Activated naive CD8-positive, alpha-beta T cell treated with anti-CD3 and anti-CD28 coated beads, Interleukin-2, amount 50 U/mL, for 16 hours (primary cell): ENCODE measurements at regions not wholly inside any gene's neighbourhood (a gene's known extent, or its start where the extent isn't known, plus 50 kb on each side); places are given as distances from the start of the nearest gene placed in this dataset.

ENCODE experiments used
- DNase-seq: peaks from one replicate; pipeline ENCODE4 v3.0.0-alpha.2; 2020; ENCODE audit warnings: low read depth, low spot score

GRCh38 chr21:27082431-27083010 is 115.6 kb upstream of the ADAMTS5 start:
- no peak for DNase-seq

DNA sequence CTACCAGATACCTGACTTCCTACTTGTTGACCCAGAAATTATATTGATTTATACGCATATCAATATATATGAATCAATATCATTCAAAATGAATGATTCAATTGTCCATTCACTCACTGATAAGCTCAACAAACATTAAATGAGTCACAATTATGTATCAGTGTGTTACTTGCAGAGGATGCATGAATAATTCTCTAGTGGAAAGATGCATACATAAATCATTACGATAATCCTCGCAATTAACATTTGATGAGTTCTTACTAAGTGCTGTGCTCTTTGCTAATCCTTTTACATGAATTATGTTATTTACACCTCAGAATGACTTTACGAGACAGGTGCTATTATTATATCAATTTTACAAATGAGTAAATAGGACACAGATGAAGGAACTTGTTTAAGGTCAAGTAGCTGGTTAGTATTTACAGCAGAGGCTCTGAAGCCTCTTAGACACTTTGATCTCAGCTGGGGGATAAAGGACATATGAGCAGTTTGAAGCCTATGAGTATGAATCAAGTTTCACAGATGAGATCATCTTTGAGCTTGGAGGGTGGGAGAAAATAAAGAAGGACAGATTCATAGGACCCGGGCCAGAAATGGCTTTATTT is 112.8 kb upstream of the ADAMTS5 start:
- DNase-seq, result no peak

DNA sequence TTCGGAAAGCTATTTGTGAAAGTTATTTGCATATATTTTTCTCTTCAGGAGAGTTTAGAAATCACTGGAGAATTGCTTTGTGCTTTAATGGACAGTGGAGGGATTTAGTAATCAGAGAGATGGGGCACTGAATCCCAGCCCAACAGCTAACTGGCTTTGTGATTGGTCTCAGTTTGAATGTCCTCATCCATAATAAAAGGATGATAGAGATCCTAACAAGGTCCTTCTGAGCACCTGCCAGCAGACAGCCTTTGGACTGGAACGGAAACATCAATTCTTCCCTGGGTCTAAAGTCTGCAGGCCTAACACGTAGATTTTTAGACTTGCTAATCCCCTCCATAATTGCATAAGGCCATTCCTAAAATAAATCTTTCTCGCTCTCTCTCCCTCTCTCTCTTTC is 112.0 kb upstream of the ADAMTS5 start:
- DNase-seq, result no peak

DNA sequence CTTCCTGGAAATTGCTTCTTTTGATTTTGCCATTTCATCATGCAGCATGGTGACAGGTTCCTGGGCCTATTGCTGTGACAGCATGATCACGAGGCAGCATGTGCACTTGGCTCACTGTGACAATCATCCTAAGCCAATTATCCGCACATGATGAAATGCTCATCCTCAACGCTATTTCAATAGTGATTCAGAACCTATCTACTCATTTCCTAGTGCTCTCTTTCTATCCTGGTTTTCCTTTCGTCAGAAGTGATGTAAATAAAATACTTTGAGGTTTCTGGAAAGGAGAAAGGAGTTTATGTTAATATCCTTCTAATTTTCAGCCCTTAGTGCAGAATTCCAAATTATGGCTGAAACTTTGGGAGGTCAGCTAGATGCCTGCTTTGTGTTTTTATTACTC is 110.6 kb upstream of the ADAMTS5 start:
- no peak for DNase-seq

DNA sequence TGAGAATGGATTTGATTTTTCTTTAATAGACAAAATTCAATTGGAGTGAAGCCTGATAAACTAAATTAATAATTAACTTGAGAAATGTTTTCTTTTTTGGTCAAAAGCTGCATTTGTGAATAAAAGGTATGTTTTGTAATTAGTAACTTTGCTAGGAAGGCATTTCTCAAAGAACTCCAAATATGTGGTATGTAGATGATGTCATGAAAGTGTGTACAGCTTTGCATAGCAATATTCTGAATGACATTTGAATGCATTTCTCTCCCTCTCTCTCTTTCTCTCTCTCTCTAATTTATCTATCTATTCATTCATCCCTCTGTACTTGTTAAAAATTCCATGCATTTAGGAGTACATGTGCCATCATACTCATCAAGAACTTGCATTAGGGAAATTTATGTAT is 109.1 kb upstream of the ADAMTS5 start:
- no peak for DNase-seq

DNA sequence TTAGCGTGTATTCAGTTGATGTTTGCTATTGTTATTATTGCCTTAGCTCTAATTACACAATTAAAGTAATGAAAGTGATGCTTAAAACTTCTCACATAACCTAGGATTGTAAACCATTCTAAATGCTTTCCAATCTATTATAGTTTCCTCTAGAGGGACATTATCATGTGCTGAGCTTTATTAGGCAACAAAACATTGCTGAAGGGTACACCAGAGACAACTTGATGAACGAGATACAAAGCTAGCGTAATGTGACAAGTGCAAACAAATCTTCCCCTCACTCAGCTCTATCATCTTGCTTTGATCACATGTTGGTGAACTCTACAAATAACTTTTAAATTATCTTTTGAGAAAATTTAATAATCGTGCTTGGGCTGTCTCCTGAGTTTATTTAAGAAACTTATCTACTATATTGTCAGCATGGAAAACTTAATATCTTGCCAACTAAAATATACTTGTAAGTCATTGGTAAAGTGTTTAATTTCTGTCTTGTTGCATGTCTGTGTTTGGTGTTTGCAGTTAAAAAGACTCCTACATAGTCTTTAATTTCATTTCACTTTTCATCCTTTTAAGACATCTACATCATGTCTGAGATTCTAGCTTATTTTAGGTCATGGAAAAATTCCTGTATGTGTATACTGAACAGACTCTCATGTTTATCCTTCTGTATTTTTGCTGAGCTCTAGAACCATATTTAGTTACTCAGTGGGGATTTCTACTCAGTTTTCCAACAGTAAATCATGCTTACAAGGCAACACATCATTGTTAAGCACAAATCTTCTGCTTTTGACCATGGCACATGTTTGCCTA is 104.2 kb upstream of the ADAMTS5 start:
- DNase-seq, result no peak

DNA sequence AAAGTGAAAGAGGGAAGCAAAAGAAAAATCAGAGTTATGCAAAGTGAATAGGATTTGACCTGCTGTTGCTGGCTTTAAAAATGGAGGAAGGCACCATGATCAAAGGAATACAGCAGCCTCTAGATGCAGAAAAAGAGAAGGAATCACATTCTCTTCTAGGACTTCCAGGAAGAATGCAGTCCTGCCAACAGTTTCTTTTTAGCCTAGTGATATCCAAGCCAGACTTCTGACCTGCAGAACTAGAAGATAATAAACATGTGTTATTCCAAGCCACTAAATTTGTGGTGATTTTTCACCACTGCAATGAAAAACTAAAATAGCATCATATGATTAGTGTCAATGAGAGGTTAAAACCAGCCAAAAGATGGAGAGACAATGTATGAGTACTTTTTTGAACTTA is 101.9 kb upstream of the ADAMTS5 start:
- no peak for DNase-seq

- DNase-seq, result no peak
Measured at GRCh38 chr21:27067226-27067625, 100.3 kb upstream of the ADAMTS5 start.

DNA sequence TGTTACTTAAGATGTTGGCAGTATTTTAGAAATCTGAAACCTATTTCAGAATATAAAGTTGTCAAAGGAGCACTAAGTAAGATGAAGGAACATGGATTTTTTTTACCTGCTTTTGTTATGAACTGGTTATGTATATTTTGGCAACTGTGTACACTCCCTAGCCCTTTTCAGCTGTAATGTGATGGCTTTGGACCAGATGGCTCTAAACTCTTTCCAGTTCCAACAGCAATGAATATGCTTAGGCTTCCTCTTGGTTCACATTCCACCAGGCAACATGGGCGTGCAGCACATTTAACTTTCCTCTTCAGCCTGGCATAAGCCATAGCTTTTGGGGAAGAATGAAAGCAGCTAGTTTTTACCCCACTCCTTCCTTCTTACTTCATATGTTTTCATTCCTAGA is 95.6 kb upstream of the ADAMTS5 start:
- DNase-seq, result no peak

GRCh38 chr21:27061770-27062169 is 94.9 kb upstream of the ADAMTS5 start:
- no peak for DNase-seq

- no peak for DNase-seq
Measured at GRCh38 chr21:27060190-27060589, 93.3 kb upstream of the ADAMTS5 start.

DNA sequence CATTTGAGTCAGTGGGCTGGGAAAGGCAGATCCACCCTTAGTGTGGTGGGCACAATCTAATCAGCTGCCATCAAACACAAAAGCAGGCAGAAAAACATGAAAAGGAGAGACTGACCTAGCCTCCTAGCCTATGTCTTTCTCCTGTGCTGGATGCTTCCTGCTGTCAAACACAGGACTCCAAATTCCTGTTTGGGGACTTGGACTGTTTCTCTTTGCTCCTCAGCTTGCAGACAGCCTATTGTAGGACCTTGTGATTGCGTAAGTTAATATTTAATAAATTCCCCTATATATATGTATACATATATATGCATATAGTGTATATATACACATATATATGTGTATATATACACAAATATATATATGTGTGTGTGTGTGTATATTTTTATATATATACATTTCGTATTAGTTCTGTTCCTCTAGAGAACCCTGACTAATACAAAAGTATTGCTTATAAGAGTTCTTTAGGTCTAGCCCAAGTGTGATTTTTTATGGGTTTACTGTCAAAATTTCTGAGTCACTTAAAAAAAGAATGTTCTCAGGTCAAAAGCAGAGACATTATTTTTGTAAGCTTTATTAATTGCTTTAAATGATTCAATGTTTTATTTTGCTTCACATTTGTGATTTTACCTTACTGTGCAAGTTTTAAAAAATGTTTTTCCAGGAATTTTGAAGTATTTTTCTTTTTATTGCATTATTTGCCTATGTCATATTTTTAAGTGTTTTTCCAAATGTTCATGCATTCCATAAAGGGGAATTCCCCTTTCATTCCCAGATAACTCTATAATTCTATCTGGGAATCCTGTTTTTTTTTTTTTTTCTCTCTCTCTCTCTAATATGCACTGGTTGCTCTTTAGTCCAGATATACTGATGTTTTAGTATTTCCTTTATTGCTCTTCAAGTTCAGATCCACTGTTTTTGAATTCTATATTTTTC is 92.1 kb upstream of the ADAMTS5 start:
- DNase-seq, result no peak

DNA sequence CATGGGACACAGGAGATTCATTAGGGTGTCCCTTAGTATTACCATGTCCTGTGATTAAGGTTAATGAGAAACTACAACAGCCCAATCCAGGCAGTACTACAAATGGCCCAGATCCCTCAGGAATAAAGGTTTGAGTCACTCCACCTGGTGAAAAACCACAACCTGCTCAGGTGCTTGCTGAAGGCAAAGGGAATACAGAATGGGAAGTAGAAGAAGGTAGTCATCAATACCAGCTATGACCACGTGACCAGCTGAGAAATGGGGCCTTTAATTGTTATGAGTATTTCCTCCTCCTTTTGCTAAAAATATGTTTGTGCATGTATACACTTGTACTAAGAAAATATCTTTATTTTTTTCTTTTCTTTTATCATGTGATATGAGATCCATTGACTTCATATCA is 91.1 kb upstream of the ADAMTS5 start:
- DNase-seq, result no peak

- DNase-seq, result no peak
Measured at GRCh38 chr21:27047658-27048314, 80.9 kb upstream of the ADAMTS5 start.

- no peak for DNase-seq
Measured at GRCh38 chr21:27047283-27047657, 80.4 kb upstream of the ADAMTS5 start.

DNA sequence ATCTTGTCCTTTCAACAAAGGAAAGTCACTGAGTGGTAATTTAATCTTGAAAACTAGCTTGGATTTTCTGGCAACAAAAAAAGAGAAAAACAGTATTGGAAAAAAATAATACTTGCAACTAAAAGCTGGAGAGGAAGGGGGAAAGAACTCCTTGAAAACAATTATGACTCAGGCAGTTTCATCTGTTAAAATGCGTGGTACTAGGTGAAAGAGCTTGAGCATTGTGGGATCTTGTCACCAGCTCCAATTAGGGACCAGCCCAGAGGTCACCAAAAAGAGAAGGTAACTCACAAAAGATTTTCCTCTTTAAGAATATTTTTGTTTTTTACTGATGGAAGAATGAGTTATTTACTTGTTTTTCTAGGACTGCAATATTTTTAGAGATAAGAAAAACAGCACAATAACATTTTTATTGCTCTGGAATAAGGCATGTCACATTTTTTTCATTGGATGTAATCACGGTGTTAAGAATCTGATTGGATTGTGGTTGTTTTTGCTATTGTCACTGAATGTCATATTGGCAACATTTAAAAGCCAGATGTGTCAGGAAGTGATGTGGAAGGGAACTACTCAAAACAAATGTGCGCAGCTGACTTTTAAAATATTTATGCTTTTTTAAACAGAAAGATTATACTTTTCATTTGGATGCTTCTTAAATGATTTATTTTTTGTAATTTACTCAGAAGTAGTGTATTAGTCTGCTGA is 78.5 kb upstream of the ADAMTS5 start:
- DNase-seq, result no peak

- no peak for DNase-seq
Measured at GRCh38 chr21:27043377-27043776, 76.5 kb upstream of the ADAMTS5 start.

DNA sequence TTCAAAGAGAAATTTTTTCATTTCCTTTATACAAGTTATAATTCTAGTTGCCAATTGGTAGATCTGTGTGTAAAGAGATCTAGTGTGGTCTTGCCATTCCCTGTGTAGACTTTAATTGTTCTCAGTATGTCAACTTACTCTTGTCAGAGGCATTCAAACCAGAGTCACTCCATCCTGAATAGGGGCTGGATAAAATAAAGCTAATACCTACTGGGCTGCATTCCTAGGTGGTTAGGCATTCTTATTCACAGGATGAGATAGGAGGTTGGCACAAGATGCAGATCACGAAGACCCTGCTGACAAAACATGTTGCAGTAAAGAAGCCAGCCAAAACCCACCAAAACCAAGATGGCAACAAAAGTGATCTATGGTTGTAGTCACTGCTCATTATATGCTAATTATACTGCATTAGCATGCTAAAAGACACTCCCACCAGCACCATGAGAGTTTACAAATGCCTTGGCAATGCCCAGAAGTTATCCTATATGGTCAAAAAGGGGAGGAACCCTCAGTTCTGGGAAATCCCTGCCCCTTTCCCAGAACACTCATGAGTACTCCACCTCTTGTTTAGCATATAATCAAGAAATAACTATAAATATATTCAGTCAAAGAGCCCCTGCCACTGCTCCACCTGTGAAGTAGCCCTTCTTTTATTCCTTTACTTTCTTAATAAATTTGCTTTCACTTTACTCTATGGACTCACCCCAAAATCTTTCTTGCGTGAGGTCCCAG is 74.0 kb upstream of the ADAMTS5 start:
- no peak for DNase-seq

DNA sequence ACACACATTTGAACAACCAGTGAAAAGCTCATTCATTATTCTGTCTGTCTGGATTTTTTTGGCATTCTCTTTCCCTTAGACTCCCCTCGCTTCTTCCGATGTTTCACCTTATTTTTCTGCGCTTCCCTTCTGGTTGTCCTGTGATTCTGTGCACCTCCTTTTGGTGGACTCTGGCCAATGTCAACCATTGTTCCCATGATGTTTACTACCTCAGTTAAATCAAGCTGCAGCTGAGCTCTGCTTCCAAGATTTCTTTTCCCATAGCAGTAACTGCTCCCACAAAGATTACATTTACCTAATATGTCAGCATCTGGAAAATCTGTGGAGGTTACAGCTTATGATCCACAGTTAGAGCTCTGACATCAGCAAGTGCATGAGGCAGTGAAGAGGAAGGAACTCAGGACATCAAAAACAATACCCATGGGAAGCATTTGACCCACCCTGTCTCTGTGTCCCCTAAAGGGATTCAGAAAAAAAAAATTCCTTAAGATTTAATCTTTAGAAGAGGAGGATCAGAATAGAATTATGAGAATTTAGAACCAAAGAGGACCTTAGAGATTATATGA is 69.9 kb upstream of the ADAMTS5 start:
- DNase-seq, result no peak

- DNase-seq, result no peak
Measured at GRCh38 chr21:27035791-27036190, 68.9 kb upstream of the ADAMTS5 start.
